Naive thymus-derived CD4-positive, alpha-beta T cell (primary cell): ENCODE measurements at regions not wholly inside any gene's neighbourhood (a gene's known extent, or its start where the extent isn't known, plus 50 kb on each side); places are given as distances from the start of the nearest gene placed in this dataset.

Experiments used
- ATAC-seq: fragments of 150-1000 bp; cut with Tn5 transposase; 2 replicates; pipeline ENCODE4 v1.10.0; 2021; ENCODE audit warnings: mild to moderate bottlenecking, moderate library complexity
- CTCF ChIA-PET: fragments of 350-600 bp; sonication (Branson Sonifier 250); formaldehyde crosslinking; loops from one replicate; lab custom pipeline; 2021; ENCODE audit warnings: antibody characterized with exemption; lab: Charles Lee
- POLR2A ChIA-PET: fragments of 350-600 bp; sonication (Branson Sonifier 250); formaldehyde crosslinking; loops from one replicate; lab custom pipeline; 2021; ENCODE audit warnings: antibody characterized with exemption, inconsistent platforms; lab: Charles Lee
- DNase-seq, 9 donors: peaks; one replicate each; pipeline versions ENCODE4 v3.0.0 to v3.0.0-alpha.2; 2020 to 2022; ENCODE audit warnings: mixed read lengths in 1 of 9
- H3K27ac ChIP-seq: one replicate; pipeline ENCODE4 v1.7.0; 2013; ENCODE audit warnings: mild to moderate bottlenecking, low read depth, low read length, moderate library complexity
- H3K27me3 ChIP-seq, 2 donors: one replicate each; pipeline ENCODE4 v1.7.0; 2013; ENCODE audit warnings: low read length in 2 of 2, mild to moderate bottlenecking in 2 of 2, moderate library complexity in 2 of 2; ENCODE audit not compliant: control insufficient read depth in 2 of 2, insufficient read depth in 2 of 2
- H3K36me3 ChIP-seq, 3 experiments: 1 replicate in 2 of 3; 2 replicates in 1 of 3; pipeline ENCODE4 v1.7.0; 2013; ENCODE audit warnings: low read length in 3 of 3, mild to moderate bottlenecking in 3 of 3, moderate library complexity in 1 of 3; ENCODE audit not compliant: insufficient read depth in 3 of 3, control insufficient read depth in 2 of 3
- H3K4me1 ChIP-seq, 2 donors: one replicate each; pipeline ENCODE4 v1.7.0; 2013; ENCODE audit warnings: low read length in 2 of 2, mild to moderate bottlenecking in 2 of 2, moderate library complexity in 1 of 2; ENCODE audit not compliant: control insufficient read depth in 2 of 2, insufficient read depth in 2 of 2
- H3K4me3 ChIP-seq: 2 replicates; pipeline ENCODE4 v1.7.0; 2013; ENCODE audit warnings: mild to moderate bottlenecking, low read length
- H3K9me3 ChIP-seq, 3 experiments: 1 replicate in 2 of 3; 2 replicates in 1 of 3; pipeline ENCODE4 v1.7.0; 2013; ENCODE audit warnings: low read length in 3 of 3; ENCODE audit not compliant: control insufficient read depth in 2 of 3
- H3K27ac Mint-ChIP-seq, 9 donors: one replicate each; pipeline ENCODE4 v1.8.0; 2020 to 2022; ENCODE audit warnings: mixed read lengths in 9 of 9, mild to moderate bottlenecking in 8 of 9, moderate library complexity in 5 of 9, inconsistent platforms in 2 of 9
- H3K27me3 Mint-ChIP-seq, 5 donors: one replicate each; pipeline ENCODE4 v1.8.0; 2021 to 2022; ENCODE audit warnings: mixed read lengths in 5 of 5, mild to moderate bottlenecking in 1 of 5
- H3K36me3 Mint-ChIP-seq, 5 donors: one replicate each; pipeline ENCODE4 v1.8.0; 2020 to 2022; ENCODE audit warnings: mixed read lengths in 5 of 5, mild to moderate bottlenecking in 3 of 5, inconsistent platforms in 1 of 5
- H3K4me1 Mint-ChIP-seq, 7 donors: one replicate each; pipeline ENCODE4 v1.8.0; 2020 to 2022; ENCODE audit warnings: mixed read lengths in 7 of 7, mild to moderate bottlenecking in 3 of 7, inconsistent platforms in 1 of 7
- H3K4me3 Mint-ChIP-seq, 10 donors: one replicate each; pipeline ENCODE4 v1.8.0; 2020 to 2022; ENCODE audit warnings: mild to moderate bottlenecking in 10 of 10, mixed read lengths in 10 of 10, moderate library complexity in 6 of 10, inconsistent platforms in 2 of 10
- H3K9me3 Mint-ChIP-seq, 11 donors: one replicate each; pipeline ENCODE4 v1.8.0; 2020 to 2022; ENCODE audit warnings: mixed read lengths in 11 of 11, mild to moderate bottlenecking in 4 of 11, inconsistent platforms in 1 of 11, moderate library complexity in 1 of 11
- intact Hi-C, 2 donors: fragments of 100-400 bp; cut with micrococcal nuclease; formaldehyde crosslinking; loops; one replicate each; pipeline ENCODE4 v1.15.1; 2023

DNA sequence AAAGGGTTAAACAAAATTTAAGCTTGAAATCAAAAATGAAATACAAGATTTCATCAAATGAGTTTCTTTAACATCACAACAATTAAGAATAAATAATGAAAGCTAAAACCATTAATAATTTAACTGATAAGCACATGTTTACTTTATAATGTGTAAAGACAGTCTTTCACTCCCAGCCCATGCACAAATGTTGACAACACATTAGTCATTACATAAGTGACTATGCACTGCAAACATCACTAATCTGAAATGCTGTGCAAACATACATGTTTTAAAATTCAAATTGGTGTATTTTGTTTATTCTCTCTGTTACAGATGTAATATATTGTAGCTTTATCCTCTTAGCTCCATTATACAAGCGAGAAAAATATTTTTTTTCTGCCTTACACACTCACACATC is 220.6 kb upstream of the CPXCR1 start:
- no peak overlapping the region for H3K27ac ChIP-seq
- no peaks in the 10 kb centered on the region for H3K27me3 Mint-ChIP-seq
- no peaks in the 10 kb centered on the region for H3K9me3 ChIP-seq
- no peak overlapping the region for H3K4me3 Mint-ChIP-seq
- H3K4me3 ChIP-seq, result no peak overlapping the region
- H3K27me3 ChIP-seq, result no peaks in the 10 kb centered on the region
- H3K4me1 ChIP-seq, result no peaks in the 10 kb centered on the region
- peaks cover 0 to 4% (median 1%) of the 10 kb centered on the region in 11 donors for H3K9me3 Mint-ChIP-seq
- POLR2A ChIA-PET, result no interaction called here
- no peak overlapping the region for H3K27ac Mint-ChIP-seq
- DNase-seq, result no peak
- intact Hi-C loops, result no loop called here
- H3K4me1 Mint-ChIP-seq, result no peaks in the 10 kb centered on the region
- H3K36me3 ChIP-seq, result no peaks in the 10 kb centered on the region
- no peak for ATAC-seq
- H3K36me3 Mint-ChIP-seq, result no peaks in the 10 kb centered on the region
- CTCF ChIA-PET, result no interaction called here

DNA sequence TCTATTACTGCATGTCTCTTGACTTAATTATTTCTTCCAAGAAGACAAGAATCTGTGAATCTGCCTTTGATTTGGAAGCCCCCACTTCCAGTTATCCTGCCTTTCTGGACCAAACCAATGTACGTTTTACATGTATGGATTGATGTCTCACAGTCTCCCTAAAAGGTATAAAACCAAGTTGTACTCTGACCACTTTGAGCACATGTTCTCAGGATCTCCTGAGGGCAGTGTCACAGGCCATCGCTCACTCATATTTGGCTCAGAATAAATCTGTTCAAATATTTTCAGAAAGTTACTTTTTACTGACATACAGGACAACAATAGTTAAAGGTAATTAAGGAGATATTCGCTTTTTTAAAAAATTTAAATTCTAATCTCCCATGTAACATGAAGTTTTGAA is 188.6 kb upstream of the CPXCR1 start:
- ChIA-PET CTCF (no interaction called here), POLR2A (no interaction called here)
- DNase-seq (no peak), ATAC-seq (no peak)
- H3K4me3 ChIP-seq, result no peak overlapping the region
- Mint-ChIP-seq H3K27me3 (no peaks in the 10 kb centered on the region), H3K9me3 (no peaks in the 10 kb centered on the region), H3K27ac (no peak overlapping the region), H3K4me3 (no peak overlapping the region), H3K36me3 (no peaks in the 10 kb centered on the region), H3K4me1 (no peaks in the 10 kb centered on the region)
- intact Hi-C loops, result no loop called here
- H3K27ac ChIP-seq, result no peak overlapping the region
- H3K9me3 ChIP-seq, result no peaks in the 10 kb centered on the region
- no peaks in the 10 kb centered on the region for H3K4me1 ChIP-seq
- H3K27me3 ChIP-seq, result no peaks in the 10 kb centered on the region
- H3K36me3 ChIP-seq, result no peaks in the 10 kb centered on the region

GRCh38 chrX:88560673-88561330 is 186.2 kb upstream of the CPXCR1 start:
- no peaks in the 10 kb centered on the region for H3K27me3 Mint-ChIP-seq
- POLR2A ChIA-PET, result no interaction called here

GRCh38 chrX:88584283-88584682 is 162.7 kb upstream of the CPXCR1 start:
- ATAC-seq, result no peak
- DNase-seq, result no peak
- intact Hi-C loops, result no loop called here
- ChIA-PET CTCF (no interaction called here), POLR2A (no interaction called here)
- Histone ChIP-seq H3K27ac (no peak overlapping the region), H3K27me3 (no peaks in the 10 kb centered on the region), H3K9me3 (no peaks in the 10 kb centered on the region), H3K4me1 (no peaks in the 10 kb centered on the region), H3K4me3 (no peak overlapping the region), H3K36me3 (no peaks in the 10 kb centered on the region)
- Mint-ChIP-seq H3K27ac (no peak overlapping the region), H3K36me3 (no peaks in the 10 kb centered on the region), H3K4me1 (no peaks in the 10 kb centered on the region), H3K27me3 (no peaks in the 10 kb centered on the region), H3K9me3 (peaks cover 0 to 25% (median 10%) of the 10 kb centered on the region in 11 donors), H3K4me3 (no peak overlapping the region)

More at GRCh38 chrX:88560673-88561330, 186.2 kb upstream of the CPXCR1 start:
- Mint-ChIP-seq H3K4me3 (no peak overlapping the region), H3K9me3 (peaks cover 0 to 3% (median 0%) of the 10 kb centered on the region in 11 donors), H3K4me1 (no peaks in the 10 kb centered on the region), H3K27ac (no peak overlapping the region), H3K36me3 (no peaks in the 10 kb centered on the region)
- H3K4me3 ChIP-seq, result no peak overlapping the region
- H3K27me3 ChIP-seq, result no peaks in the 10 kb centered on the region
- CTCF ChIA-PET, result no interaction called here
- no peaks in the 10 kb centered on the region for H3K9me3 ChIP-seq
- no peaks in the 10 kb centered on the region for H3K36me3 ChIP-seq
- H3K27ac ChIP-seq, result no peak overlapping the region
- H3K4me1 ChIP-seq, result no peaks in the 10 kb centered on the region
- DNase-seq, result no peak
- intact Hi-C loops, result no loop called here
- ATAC-seq, result no peak

GRCh38 chrX:88586317-88586716 is 160.7 kb upstream of the CPXCR1 start:
- Histone ChIP-seq H3K36me3 (no peaks in the 10 kb centered on the region), H3K27ac (no peak overlapping the region), H3K4me3 (no peak overlapping the region), H3K4me1 (no peaks in the 10 kb centered on the region), H3K27me3 (no peaks in the 10 kb centered on the region), H3K9me3 (no peaks in the 10 kb centered on the region)
- Mint-ChIP-seq H3K4me3 (no peak overlapping the region), H3K27ac (no peak overlapping the region), H3K27me3 (no peaks in the 10 kb centered on the region), H3K4me1 (no peaks in the 10 kb centered on the region), H3K36me3 (no peaks in the 10 kb centered on the region), H3K9me3 (peaks cover 0 to 25% (median 8%) of the 10 kb centered on the region in 11 donors)
- intact Hi-C loops, result no loop called here
- ATAC-seq (no peak), DNase-seq (no peak)
- CTCF ChIA-PET, result no interaction called here
- POLR2A ChIA-PET, result no interaction called here

GRCh38 chrX:88603237-88603636 is 143.8 kb upstream of the CPXCR1 start:
- DNase-seq (no peak), ATAC-seq (no peak)
- Mint-ChIP-seq H3K27me3 (no peaks in the 10 kb centered on the region), H3K27ac (no peak overlapping the region), H3K4me3 (no peak overlapping the region), H3K9me3 (peaks cover 0 to 8% (median 2%) of the 10 kb centered on the region in 11 donors), H3K36me3 (no peaks in the 10 kb centered on the region), H3K4me1 (no peaks in the 10 kb centered on the region)
- H3K4me3 ChIP-seq, result no peak overlapping the region
- no peaks in the 10 kb centered on the region for H3K4me1 ChIP-seq
- no peaks in the 10 kb centered on the region for H3K36me3 ChIP-seq
- no peak overlapping the region for H3K27ac ChIP-seq
- H3K9me3 ChIP-seq, result no peaks in the 10 kb centered on the region
- ChIA-PET POLR2A (no interaction called here), CTCF (no interaction called here)
- no peaks in the 10 kb centered on the region for H3K27me3 ChIP-seq
- intact Hi-C loops, result no loop called here

- intact Hi-C loops, result no loop called here
- Mint-ChIP-seq H3K4me1 (no peaks in the 10 kb centered on the region), H3K27me3 (no peaks in the 10 kb centered on the region), H3K36me3 (no peaks in the 10 kb centered on the region), H3K4me3 (no peak overlapping the region), H3K27ac (no peak overlapping the region), H3K9me3 (peaks cover 0 to 5% (median 2%) of the 10 kb centered on the region in 11 donors)
- Histone ChIP-seq H3K9me3 (no peaks in the 10 kb centered on the region), H3K4me1 (no peaks in the 10 kb centered on the region), H3K36me3 (no peaks in the 10 kb centered on the region), H3K4me3 (no peak overlapping the region), H3K27ac (no peak overlapping the region), H3K27me3 (no peaks in the 10 kb centered on the region)
- no peak for ATAC-seq
- DNase-seq, result no peak
- ChIA-PET POLR2A (no interaction called here), CTCF (no interaction called here)
These were observed 142.4 kb upstream of the CPXCR1 start for GRCh38 chrX:88604433-88605221.
